Prostate gland (tissue), 2 donors: ENCODE measurements at regions not wholly inside any gene's neighbourhood (a gene's known extent, or its start where the extent isn't known, plus 50 kb on each side); places are given as distances from the start of the nearest gene placed in this dataset.

Experiments used
- POLR2A ChIP-seq: fragments of 450-650 bp; IDR thresholded peaks from one replicate; pipeline ENCODE4 v1.6.1; 2016; ENCODE audit warnings: antibody characterized with exemption, mild to moderate bottlenecking
- POLR2AphosphoS5 ChIP-seq: sonication (generic); formaldehyde crosslinking; IDR thresholded peaks from one replicate; pipeline ENCODE4 v1.6.1; 2017; ENCODE audit warnings: antibody characterized with exemption
- TF ChIP-seq, protein P1 (sequence below), 4 experiments: fragments of 200-600 bp in 2 of 4; fragments of 450-650 bp in 2 of 4; sonication (generic) in 2 of 4; IDR thresholded peaks; 1 replicate in 3 of 4; 2 replicates in 1 of 4; pipeline ENCODE4 v1.5.1; 2016 to 2019; ENCODE audit warnings: antibody characterized with exemption in 4 of 4, mild to moderate bottlenecking in 2 of 4, moderate library complexity in 2 of 4

GRCh38 chr6:113662688-113663333 is 194.3 kb upstream of the MARCKS start:
- TF ChIP-seq, protein P1, sequence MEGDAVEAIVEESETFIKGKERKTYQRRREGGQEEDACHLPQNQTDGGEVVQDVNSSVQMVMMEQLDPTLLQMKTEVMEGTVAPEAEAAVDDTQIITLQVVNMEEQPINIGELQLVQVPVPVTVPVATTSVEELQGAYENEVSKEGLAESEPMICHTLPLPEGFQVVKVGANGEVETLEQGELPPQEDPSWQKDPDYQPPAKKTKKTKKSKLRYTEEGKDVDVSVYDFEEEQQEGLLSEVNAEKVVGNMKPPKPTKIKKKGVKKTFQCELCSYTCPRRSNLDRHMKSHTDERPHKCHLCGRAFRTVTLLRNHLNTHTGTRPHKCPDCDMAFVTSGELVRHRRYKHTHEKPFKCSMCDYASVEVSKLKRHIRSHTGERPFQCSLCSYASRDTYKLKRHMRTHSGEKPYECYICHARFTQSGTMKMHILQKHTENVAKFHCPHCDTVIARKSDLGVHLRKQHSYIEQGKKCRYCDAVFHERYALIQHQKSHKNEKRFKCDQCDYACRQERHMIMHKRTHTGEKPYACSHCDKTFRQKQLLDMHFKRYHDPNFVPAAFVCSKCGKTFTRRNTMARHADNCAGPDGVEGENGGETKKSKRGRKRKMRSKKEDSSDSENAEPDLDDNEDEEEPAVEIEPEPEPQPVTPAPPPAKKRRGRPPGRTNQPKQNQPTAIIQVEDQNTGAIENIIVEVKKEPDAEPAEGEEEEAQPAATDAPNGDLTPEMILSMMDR (IDR thresholded peaks at IDR 0.05), result no peak
- TF ChIP-seq POLR2A, result no peak
- TF ChIP-seq POLR2AphosphoS5, result no peak
